A549 (cell line): ENCODE measurements at regions not wholly inside any gene's neighbourhood (a gene's known extent, or its start where the extent isn't known, plus 50 kb on each side); places are given as distances from the start of the nearest gene placed in this dataset.

Experiments used
- BHLHE40 ChIP-seq: IDR thresholded peaks from 2 replicates; pipeline ENCODE4 v1.6.1; 2012; ENCODE audit warnings: low read depth, low read length, inconsistent platforms
- CHD2 ChIP-seq: fragments of 150-350 bp; IDR thresholded peaks from 2 replicates; pipeline ENCODE4 v1.6.1; 2014; ENCODE audit warnings: low read length; ENCODE audit not compliant: partially characterized antibody
- EP300 ChIP-seq, 2 experiments: fragments of >200 bp; sonication (Bioruptor Twin); formaldehyde crosslinking; IDR thresholded peaks; 2 replicates in 1 of 2; 3 replicates in 1 of 2; pipeline ENCODE4 v1.6.1; 2016 to 2017
- MAFK ChIP-seq: fragments of 450-650 bp; IDR thresholded peaks from 2 replicates; pipeline ENCODE4 v1.6.1; 2014; ENCODE audit not compliant: partially characterized antibody
- MAX ChIP-seq: IDR thresholded peaks from 2 replicates; pipeline ENCODE4 v1.6.1; 2012
- POLR2A ChIP-seq: IDR thresholded peaks from 2 replicates; pipeline ENCODE4 v1.6.1; 2012; ENCODE audit warnings: mild to moderate bottlenecking, low read length
- SMC3 ChIP-seq: fragments of >200 bp; sonication (Bioruptor Twin); formaldehyde crosslinking; IDR thresholded peaks from 3 replicates; pipeline ENCODE4 v1.6.1; 2018; ENCODE audit warnings: inconsistent platforms
- USF2 ChIP-seq: fragments of 450-650 bp; IDR thresholded peaks from 2 replicates; pipeline ENCODE4 v1.6.1; 2014; ENCODE audit warnings: antibody characterized with exemption
- TF ChIP-seq, protein P1 (sequence below): fragments of >200 bp; sonication (Bioruptor Twin); formaldehyde crosslinking; IDR thresholded peaks from 3 replicates; pipeline ENCODE4 v1.5.1; 2016

- TF ChIP-seq USF2 (no peak), EP300 (IDR thresholded peaks at IDR 0.05) (no peak), CHD2 (no peak), SMC3 (no peak), MAX (no peak), BHLHE40 (no peak), POLR2A (no peak), MAFK (no peak)
- TF ChIP-seq, protein P1, sequence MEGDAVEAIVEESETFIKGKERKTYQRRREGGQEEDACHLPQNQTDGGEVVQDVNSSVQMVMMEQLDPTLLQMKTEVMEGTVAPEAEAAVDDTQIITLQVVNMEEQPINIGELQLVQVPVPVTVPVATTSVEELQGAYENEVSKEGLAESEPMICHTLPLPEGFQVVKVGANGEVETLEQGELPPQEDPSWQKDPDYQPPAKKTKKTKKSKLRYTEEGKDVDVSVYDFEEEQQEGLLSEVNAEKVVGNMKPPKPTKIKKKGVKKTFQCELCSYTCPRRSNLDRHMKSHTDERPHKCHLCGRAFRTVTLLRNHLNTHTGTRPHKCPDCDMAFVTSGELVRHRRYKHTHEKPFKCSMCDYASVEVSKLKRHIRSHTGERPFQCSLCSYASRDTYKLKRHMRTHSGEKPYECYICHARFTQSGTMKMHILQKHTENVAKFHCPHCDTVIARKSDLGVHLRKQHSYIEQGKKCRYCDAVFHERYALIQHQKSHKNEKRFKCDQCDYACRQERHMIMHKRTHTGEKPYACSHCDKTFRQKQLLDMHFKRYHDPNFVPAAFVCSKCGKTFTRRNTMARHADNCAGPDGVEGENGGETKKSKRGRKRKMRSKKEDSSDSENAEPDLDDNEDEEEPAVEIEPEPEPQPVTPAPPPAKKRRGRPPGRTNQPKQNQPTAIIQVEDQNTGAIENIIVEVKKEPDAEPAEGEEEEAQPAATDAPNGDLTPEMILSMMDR: no peak
Observed at GRCh38 chr6:6906570-6907213, 201.1 kb upstream of the RREB1 start.
